ENCODE measurements at regions not wholly inside any gene's neighbourhood (a gene's known extent, or its start where the extent isn't known, plus 50 kb on each side); places are given as distances from the start of the nearest gene placed in this dataset.

GRCh38 chr3:124491875-124492274, 238.4 kb upstream of the UMPS start:
- DNase-seq (ENCODE audit: low read depth in 1 of 2, low spot score in 2 of 2) (no peak), FAIRE-seq (no peak)
- Histone ChIP-seq H3K9ac (replicated peaks in 1 of 4; ENCODE audit: extremely low read depth in 1 of 4, low read depth in 3 of 4, low read length in 3 of 4) (no peak overlapping the region), H3K23me2 (ENCODE audit: low read depth, low read length) (no peaks in the 10 kb centered on the region), H3K4ac (replicated peaks; ENCODE audit: insufficient read length, low read depth, low read length) (no peak overlapping the region), H4K5ac (ENCODE audit: insufficient read length, low read depth, low read length) (no peak overlapping the region), H4K20me1 (replicated peaks in 1 of 2; ENCODE audit: control insufficient read depth in 1 of 2, insufficient read depth in 2 of 2, low read length in 2 of 2) (no peaks in the 10 kb centered on the region), H2AFZ (ENCODE audit: low read length) (no peak overlapping the region), H3K79me1 (ENCODE audit: low read depth, low read length) (no peaks in the 10 kb centered on the region), H3K4me2 (ENCODE audit: insufficient read depth in 1 of 2, low read depth in 2 of 2, low read length in 2 of 2) (no peak overlapping the region), H2AK5ac (ENCODE audit: low read depth, low read length) (no peak overlapping the region), H3K27ac (ENCODE audit: low read depth, low read length) (no peak overlapping the region), H3K23ac (ENCODE audit: insufficient read length) (no peak overlapping the region), H3K18ac (ENCODE audit: extremely low read depth, low read length) (no peak overlapping the region), H3K56ac (replicated peaks; ENCODE audit: insufficient read length, low read depth, low read length) (no peak overlapping the region), H2BK12ac (ENCODE audit: low read depth, low read length) (no peak overlapping the region), H3K4me3 (ENCODE audit: extremely low read depth in 1 of 4, insufficient read depth in 2 of 4, low read depth in 3 of 4, low read length in 4 of 4) (no peak overlapping the region), H3K9me3 (ENCODE audit: insufficient read depth in 2 of 2, low read depth in 1 of 2, low read length in 1 of 2) (no peaks in the 10 kb centered on the region), H3K27me3 (replicated peaks in 1 of 4; ENCODE audit: control insufficient read depth in 3 of 4, extremely low read depth in 1 of 4, insufficient read depth in 3 of 4, low read length in 3 of 4) (no peaks in the 10 kb centered on the region), H4K8ac (ENCODE audit: extremely low read depth, insufficient read depth, low read length) (no peak overlapping the region), H2BK20ac (ENCODE audit: low read length) (no peak overlapping the region), H3K14ac (ENCODE audit: insufficient read length) (no peak overlapping the region), H3K4me1 (replicated peaks in 1 of 4; ENCODE audit: control insufficient read depth in 3 of 4, insufficient read depth in 4 of 4, low read length in 3 of 4) (no peaks in the 10 kb centered on the region; a peak in 1 of 7 replicates), H4K91ac (replicated peaks; ENCODE audit: insufficient read length, low read length) (no peak overlapping the region), H3K36me3 (ENCODE audit: control insufficient read depth in 2 of 4, insufficient read depth in 4 of 4, low read length in 3 of 4) (no peaks in the 10 kb centered on the region), H2BK120ac (replicated peaks; ENCODE audit: low read depth, low read length) (no peak overlapping the region), H2BK15ac (ENCODE audit: low read length) (no peak overlapping the region), H2BK5ac (ENCODE audit: low read depth, low read length) (no peak overlapping the region), H3K79me2 (ENCODE audit: control insufficient read depth in 1 of 2, insufficient read depth in 2 of 2, low read length in 2 of 2) (no peaks in the 10 kb centered on the region)
- POLR2A ChIA-PET (ENCODE audit: partially characterized antibody) = no interaction called here
- TF ChIP-seq RAD21 (IDR thresholded peaks at IDR 0.05 in 1 of 2, conservative IDR thresholded peaks at IDR 0.05 in 1 of 2; ENCODE audit: low read depth in 2 of 2, low read length in 2 of 2) = no peak
- TF ChIP-seq CEBPB (IDR thresholded peaks at IDR 0.05; ENCODE audit: low read depth, low read length) = no peak
- no peak for TF ChIP-seq BRCA1 (IDR thresholded peaks at IDR 0.05; ENCODE audit: low read depth, low read length)
- no peak for TF ChIP-seq PHF8 (conservative IDR thresholded peaks at IDR 0.05; ENCODE audit: low read depth, low read length)
- TF ChIP-seq EGR1 (IDR thresholded peaks at IDR 0.05; ENCODE audit: borderline replicate concordance, low read depth, low read length) = no peak
- TF ChIP-seq YY1 (IDR thresholded peaks at IDR 0.05; ENCODE audit: low read depth, low read length) = no peak
- no peak for TF ChIP-seq JUND (IDR thresholded peaks at IDR 0.05; ENCODE audit: low read length)
- TF ChIP-seq CBX5 (IDR thresholded peaks at IDR 0.05; ENCODE audit: low read depth, low read length) = no peak
- TF ChIP-seq SP1 (IDR thresholded peaks at IDR 0.05; ENCODE audit: low read depth, low read length) = no peak
- no peak for TF ChIP-seq RFX5 (IDR thresholded peaks at IDR 0.05; ENCODE audit: borderline replicate concordance, low read depth, low read length)
- no peak for TF ChIP-seq RNF2 (IDR thresholded peaks at IDR 0.05; ENCODE audit: borderline replicate concordance, low read depth, low read length, missing control alignments, poor library complexity, severe bottlenecking)
- TF ChIP-seq SIRT6 (IDR thresholded peaks at IDR 0.05; ENCODE audit: low read length) = no peak
- no peak for TF ChIP-seq HDAC2 (IDR thresholded peaks at IDR 0.05; ENCODE audit: borderline replicate concordance in 1 of 2, low read depth in 2 of 2, low read length in 2 of 2)
- CTCF ChIA-PET (ENCODE audit: partially characterized antibody) = interaction anchor here (1.3 to 5.5 kb wide), 6 partner anchors 23 to 197 kb away, joined by 3 to 56 read pairs (median 4); no protein-coding TSS in a partner anchor
- 92% methylated on average over 3 of the region's 3 CpGs; no CpG with 5 or more reads in 1 of the 2 experiments for WGBS, 2 experiments (ENCODE audit: extremely low coverage in 1 of 2, insufficient coverage in 1 of 2, insufficient read length in 1 of 2, insufficient replicate concordance in 2 of 2, low coverage in 1 of 2, low lambda C conversion rate in 2 of 2, missing lambda C conversion rate in 1 of 2)
